Astrocyte (in vitro differentiated cells and primary cell): ENCODE measurements at regions not wholly inside any gene's neighbourhood (a gene's known extent, or its start where the extent isn't known, plus 50 kb on each side); places are given as distances from the start of the nearest gene placed in this dataset.

Source experiments
- DNase-seq: peaks from one replicate; pipeline ENCODE4 v3.0.0-alpha.2; 2010; ENCODE audit warnings: low read depth
- FAIRE-seq: peaks from 2 replicates; lab custom pipeline; 2011; peaks lifted over from hg19 to GRCh38; lab: Jason Lieb, UNC
- H2AFZ ChIP-seq: 2 replicates; pipeline ENCODE4 v1.6.0; 2012; ENCODE audit warnings: low read depth, low read length, inconsistent platforms
- H3K27ac ChIP-seq: 2 replicates; pipeline ENCODE4 v1.5.1; 2011; ENCODE audit warnings: low read depth, low read length, inconsistent platforms
- H3K27me3 ChIP-seq: 2 replicates; pipeline ENCODE4 v1.6.0; 2011; ENCODE audit warnings: low read length, inconsistent platforms; ENCODE audit not compliant: insufficient read depth
- H3K36me3 ChIP-seq: 2 replicates; pipeline ENCODE4 v1.5.1; 2011; ENCODE audit warnings: low read length, inconsistent platforms; ENCODE audit not compliant: insufficient read depth
- H3K4me1 ChIP-seq: 2 replicates; pipeline ENCODE4 v1.5.1; 2011; ENCODE audit warnings: low read length, inconsistent platforms; ENCODE audit not compliant: insufficient read depth
- H3K4me2 ChIP-seq: 2 replicates; pipeline ENCODE4 v1.6.0; 2012; ENCODE audit warnings: low read length, inconsistent platforms
- H3K4me3 ChIP-seq: 2 replicates; pipeline ENCODE4 v1.5.1; 2011; ENCODE audit warnings: low read depth, mild to moderate bottlenecking, low read length, inconsistent platforms; ENCODE audit not compliant: insufficient read depth
- H3K79me2 ChIP-seq: 2 replicates; pipeline ENCODE4 v1.6.0; 2012; ENCODE audit warnings: mild to moderate bottlenecking, low read length, inconsistent platforms; ENCODE audit not compliant: insufficient read depth
- H3K9ac ChIP-seq: 2 replicates; pipeline ENCODE4 v1.6.0; 2012; ENCODE audit warnings: mild to moderate bottlenecking, low read length, inconsistent platforms
- H3K9me3 ChIP-seq: 2 replicates; pipeline ENCODE4 v1.5.1; 2012; ENCODE audit warnings: low read depth, mild to moderate bottlenecking, low read length, inconsistent platforms; ENCODE audit not compliant: insufficient read depth
- H4K20me1 ChIP-seq: 2 replicates; pipeline ENCODE4 v1.6.0; 2012; ENCODE audit warnings: low read length, inconsistent platforms; ENCODE audit not compliant: insufficient read depth
- H3K27ac Mint-ChIP-seq: one replicate; pipeline ENCODE4 v1.8.0; 2021; ENCODE audit warnings: mild to moderate bottlenecking, mixed read lengths; ENCODE audit not compliant: unreplicated experiment
- H3K27me3 Mint-ChIP-seq: one replicate; pipeline ENCODE4 v1.8.0; 2021; ENCODE audit warnings: low read depth, mixed read lengths; ENCODE audit not compliant: unreplicated experiment
- H3K36me3 Mint-ChIP-seq: one replicate; pipeline ENCODE4 v1.8.0; 2021; ENCODE audit warnings: low read depth, mixed read lengths; ENCODE audit not compliant: unreplicated experiment
- H3K4me1 Mint-ChIP-seq: one replicate; pipeline ENCODE4 v1.8.0; 2021; ENCODE audit warnings: low read depth, mixed read lengths; ENCODE audit not compliant: unreplicated experiment
- H3K4me3 Mint-ChIP-seq: one replicate; pipeline ENCODE4 v1.8.0; 2021; ENCODE audit warnings: mild to moderate bottlenecking, moderate library complexity, mixed read lengths; ENCODE audit not compliant: unreplicated experiment
- H3K9me3 Mint-ChIP-seq: one replicate; pipeline ENCODE4 v1.8.0; 2021; ENCODE audit warnings: mild to moderate bottlenecking, mixed read lengths; ENCODE audit not compliant: unreplicated experiment
- CTCF ChIP-seq: IDR thresholded peaks from 2 replicates; pipeline ENCODE4 v1.5.1; 2011; ENCODE audit warnings: low read depth, mild to moderate bottlenecking, inconsistent platforms, low read length, moderate library complexity; ENCODE audit not compliant: insufficient read depth
- EZH2 ChIP-seq: IDR thresholded peaks from 2 replicates; pipeline ENCODE4 v1.6.1; 2012; ENCODE audit warnings: mild to moderate bottlenecking, low read length, inconsistent platforms; ENCODE audit not compliant: insufficient read depth

- H3K4me2 ChIP-seq, result no peak overlapping the region
- no peaks in the 10 kb centered on the region for H3K4me1 ChIP-seq
- no peak overlapping the region for H3K4me3 ChIP-seq
- DNase-seq, result no peak
- H2AFZ ChIP-seq, result no peak overlapping the region
- peaks cover 18% of the 10 kb centered on the region for H3K4me1 Mint-ChIP-seq
- TF ChIP-seq EZH2 (no peak), CTCF (no peak)
- no peaks in the 10 kb centered on the region for H3K27me3 ChIP-seq
- H3K36me3 Mint-ChIP-seq, result no peaks in the 10 kb centered on the region
- H3K9me3 Mint-ChIP-seq, result no peaks in the 10 kb centered on the region
- FAIRE-seq, result no peak
- H3K9ac ChIP-seq, result no peak overlapping the region
- no peak overlapping the region for H3K27ac Mint-ChIP-seq
- H3K79me2 ChIP-seq, result no peaks in the 10 kb centered on the region
- H3K4me3 Mint-ChIP-seq, result no peak overlapping the region
- no peaks in the 10 kb centered on the region for H3K9me3 ChIP-seq
- no peaks in the 10 kb centered on the region for H3K36me3 ChIP-seq
- peaks cover 4% of the 10 kb centered on the region for H3K27me3 Mint-ChIP-seq
- no peak overlapping the region for H3K27ac ChIP-seq
- H4K20me1 ChIP-seq, result no peaks in the 10 kb centered on the region
Measured at GRCh38 chr2:234620018-234620417, 123.1 kb upstream of the ARL4C start.

- Histone ChIP-seq H4K20me1 (no peaks in the 10 kb centered on the region), H3K4me1 (no peaks in the 10 kb centered on the region), H3K79me2 (no peaks in the 10 kb centered on the region), H3K4me2 (no peak overlapping the region), H3K9ac (no peak overlapping the region), H3K9me3 (no peaks in the 10 kb centered on the region), H3K4me3 (no peak overlapping the region), H3K36me3 (no peaks in the 10 kb centered on the region), H2AFZ (no peak overlapping the region), H3K27ac (no peak overlapping the region), H3K27me3 (no peaks in the 10 kb centered on the region)
- Mint-ChIP-seq H3K9me3 (peaks cover 3% of the 10 kb centered on the region), H3K4me3 (no peak overlapping the region), H3K4me1 (peaks cover 12% of the 10 kb centered on the region), H3K36me3 (no peaks in the 10 kb centered on the region), H3K27me3 (no peaks in the 10 kb centered on the region), H3K27ac (peak overlapping the region; percentile 91)
- TF ChIP-seq CTCF (no peak), EZH2 (no peak)
- FAIRE-seq (no peak), DNase-seq (no peak)
Measured at GRCh38 chr2:234615643-234616356, 118.9 kb upstream of the ARL4C start.

GRCh38 chr2:234611209-234611608 lies 114.3 kb upstream of the ARL4C start:
- DNase-seq, result no peak

More at GRCh38 chr2:234611209-234611608, 114.3 kb upstream of the ARL4C start:
- H2AFZ ChIP-seq, result no peak overlapping the region
- H3K4me3 Mint-ChIP-seq, result no peak overlapping the region
- H3K4me3 ChIP-seq, result no peak overlapping the region
- no peak overlapping the region for H3K27ac ChIP-seq
- H3K4me1 Mint-ChIP-seq, result peaks cover 11% of the 10 kb centered on the region
- H3K9me3 ChIP-seq, result no peaks in the 10 kb centered on the region
- H4K20me1 ChIP-seq, result no peaks in the 10 kb centered on the region
- no peak overlapping the region for H3K4me2 ChIP-seq
- FAIRE-seq, result no peak
- no peaks in the 10 kb centered on the region for H3K79me2 ChIP-seq
- no peaks in the 10 kb centered on the region for H3K4me1 ChIP-seq
- H3K36me3 Mint-ChIP-seq, result no peaks in the 10 kb centered on the region
- H3K9ac ChIP-seq, result no peak overlapping the region
- no peaks in the 10 kb centered on the region for H3K27me3 Mint-ChIP-seq
- H3K27ac Mint-ChIP-seq, result no peak overlapping the region
- H3K9me3 Mint-ChIP-seq, result peaks cover 3% of the 10 kb centered on the region
- no peaks in the 10 kb centered on the region for H3K36me3 ChIP-seq
- H3K27me3 ChIP-seq, result no peaks in the 10 kb centered on the region
- TF ChIP-seq CTCF (peak; percentile 44), EZH2 (no peak)
